GM23248 (cell line): ENCODE measurements at regions not wholly inside any gene's neighbourhood (a gene's known extent, or its start where the extent isn't known, plus 50 kb on each side); places are given as distances from the start of the nearest gene placed in this dataset.

Experiments used
- DNase-seq: peaks from one replicate; pipeline ENCODE4 v3.0.0-alpha.2; 2015
- H2AFZ ChIP-seq: fragments of 200-600 bp; sonication (generic); 2 replicates; pipeline ENCODE4 v1.6.1; 2016; ENCODE audit warnings: antibody characterized with exemption
- H3F3A ChIP-seq: fragments of 200-600 bp; sonication (generic); 2 replicates; pipeline ENCODE4 v1.6.1; 2016; ENCODE audit warnings: mild to moderate bottlenecking, antibody characterized with exemption, mixed run types; ENCODE audit not compliant: insufficient read depth
- H3K27ac ChIP-seq: fragments of 200-600 bp; sonication (generic); 2 replicates; pipeline ENCODE4 v1.5.1; 2016; ENCODE audit warnings: mild to moderate bottlenecking
- H3K27me3 ChIP-seq: fragments of 200-600 bp; sonication (generic); replicated peaks from 2 replicates; pipeline ENCODE4 v1.6.1; 2016; ENCODE audit warnings: mild to moderate bottlenecking; ENCODE audit not compliant: insufficient read depth
- H3K36me3 ChIP-seq: fragments of 200-600 bp; sonication (generic); 2 replicates; pipeline ENCODE4 v1.6.1; 2016; ENCODE audit warnings: low read depth, mild to moderate bottlenecking
- H3K4me1 ChIP-seq: fragments of 200-600 bp; sonication (generic); 2 replicates; pipeline ENCODE4 v1.6.1; 2016; ENCODE audit warnings: mild to moderate bottlenecking; ENCODE audit not compliant: insufficient read depth
- H3K4me2 ChIP-seq: fragments of 200-600 bp; sonication (generic); one replicate; pipeline ENCODE4 v1.6.1; 2016; ENCODE audit warnings: mild to moderate bottlenecking; ENCODE audit not compliant: unreplicated experiment
- H3K4me3 ChIP-seq: fragments of 200-600 bp; sonication (generic); 2 replicates; pipeline ENCODE4 v1.5.1; 2016; ENCODE audit warnings: mild to moderate bottlenecking
- H3K79me2 ChIP-seq: fragments of 200-600 bp; sonication (generic); 2 replicates; pipeline ENCODE4 v1.6.1; 2016; ENCODE audit warnings: mild to moderate bottlenecking; ENCODE audit not compliant: insufficient read depth
- H3K9ac ChIP-seq: fragments of 200-600 bp; sonication (generic); 2 replicates; pipeline ENCODE4 v1.6.1; 2016; ENCODE audit warnings: mild to moderate bottlenecking
- H3K9me2 ChIP-seq: fragments of 200-600 bp; sonication (generic); 2 replicates; pipeline ENCODE4 v1.6.1; 2016; ENCODE audit warnings: mixed run types, mild to moderate bottlenecking, moderate library complexity; ENCODE audit not compliant: insufficient read depth
- H3K9me3 ChIP-seq: fragments of 200-600 bp; sonication (generic); one replicate; pipeline ENCODE4 v1.6.1; 2017; ENCODE audit warnings: low read depth
- H4K20me1 ChIP-seq: fragments of 200-600 bp; sonication (generic); 2 replicates; pipeline ENCODE4 v1.6.0; 2016; ENCODE audit not compliant: insufficient read depth
- EZH2 ChIP-seq: fragments of 200-600 bp; sonication (generic); IDR thresholded peaks from 2 replicates; pipeline ENCODE4 v1.6.1; 2018; ENCODE audit warnings: antibody characterized with exemption, mild to moderate bottlenecking; ENCODE audit not compliant: insufficient read depth, poor library complexity, severe bottlenecking
- EZH2phosphoT487 ChIP-seq: fragments of 200-600 bp; sonication (generic); IDR thresholded peaks from 2 replicates; pipeline ENCODE4 v1.6.1; 2018; ENCODE audit warnings: antibody characterized with exemption, moderate library complexity, mild to moderate bottlenecking, low read depth; ENCODE audit not compliant: insufficient read depth
- WGBS, 2 experiments: methylation state at CpG; one replicate each; pipeline ENCODE4 v1.1.6; 2015 to 2017; ENCODE audit warnings: low lambda C conversion rate in 2 of 2, low coverage in 1 of 2; ENCODE audit errors: missing lambda C conversion rate in 2 of 2; 5-methylcytosine and 5-hydroxymethylcytosine counted together
- in situ Hi-C: fragments of 300-500 bp; cut with MboI; formaldehyde crosslinking; loops from 2 replicates; pipeline ENCODE4 v1.15.0; 2020

GRCh38 chr2:34004936-34005335 is 405.8 kb upstream of the FAM98A start:
- WGBS, 2 experiments = 20 to 23% methylated on average over 6 of the region's 6 CpGs
- H3K27me3 ChIP-seq = no peaks in the 10 kb centered on the region
- DNase-seq = no peak
- no peaks in the 10 kb centered on the region for H4K20me1 ChIP-seq
- no peaks in the 10 kb centered on the region for H3K9me3 ChIP-seq
- no peaks in the 10 kb centered on the region for H3K36me3 ChIP-seq
- no peaks in the 10 kb centered on the region for H3K9me2 ChIP-seq
- H3K4me1 ChIP-seq = no peaks in the 10 kb centered on the region
- no peaks in the 10 kb centered on the region for H3K79me2 ChIP-seq
- no peak overlapping the region for H3K27ac ChIP-seq
- H3K9ac ChIP-seq = no peak overlapping the region
- in situ Hi-C loops = no loop called here
- TF ChIP-seq EZH2phosphoT487 (no peak), EZH2 (no peak)
- no peak overlapping the region for H2AFZ ChIP-seq
- no peak overlapping the region for H3K4me3 ChIP-seq
- no peaks in the 10 kb centered on the region for H3F3A ChIP-seq
- no peak overlapping the region for H3K4me2 ChIP-seq

GRCh38 chr2:34003795-34004194 is 404.7 kb upstream of the FAM98A start:
- WGBS, 2 experiments = 9 to 15% methylated on average over 4 of the region's 4 CpGs

GRCh38 chr2:34001557-34001956 is 402.5 kb upstream of the FAM98A start:
- Histone ChIP-seq H3K27ac (no peak overlapping the region), H3K36me3 (no peaks in the 10 kb centered on the region), H3K79me2 (no peaks in the 10 kb centered on the region), H3K9me2 (no peaks in the 10 kb centered on the region), H3F3A (no peaks in the 10 kb centered on the region), H3K27me3 (no peaks in the 10 kb centered on the region), H3K4me3 (no peak overlapping the region), H3K9ac (no peak overlapping the region), H3K4me1 (no peaks in the 10 kb centered on the region), H2AFZ (no peak overlapping the region), H4K20me1 (no peaks in the 10 kb centered on the region), H3K9me3 (no peaks in the 10 kb centered on the region), H3K4me2 (no peak overlapping the region)
- in situ Hi-C loops = no loop called here
- 26 to 27% methylated on average over 2 of the region's 2 CpGs for WGBS, 2 experiments
- TF ChIP-seq EZH2 (no peak), EZH2phosphoT487 (no peak)
- no peak for DNase-seq

More at GRCh38 chr2:34003795-34004194, 404.7 kb upstream of the FAM98A start:
- Histone ChIP-seq H3K79me2 (no peaks in the 10 kb centered on the region), H3K27me3 (no peaks in the 10 kb centered on the region), H3K27ac (no peak overlapping the region), H3K36me3 (no peaks in the 10 kb centered on the region), H3K4me2 (no peak overlapping the region), H2AFZ (no peak overlapping the region), H3K4me3 (no peak overlapping the region), H4K20me1 (no peaks in the 10 kb centered on the region), H3K4me1 (no peaks in the 10 kb centered on the region), H3F3A (no peaks in the 10 kb centered on the region), H3K9me2 (no peaks in the 10 kb centered on the region), H3K9me3 (no peaks in the 10 kb centered on the region), H3K9ac (no peak overlapping the region)
- DNase-seq = no peak
- no peak for TF ChIP-seq EZH2
- TF ChIP-seq EZH2phosphoT487 = no peak
- in situ Hi-C loops = no loop called here

GRCh38 chr2:33984131-33984530 is 385.0 kb upstream of the FAM98A start:
- Histone ChIP-seq H3K9me3 (no peaks in the 10 kb centered on the region), H3K79me2 (no peaks in the 10 kb centered on the region), H3K36me3 (no peaks in the 10 kb centered on the region), H2AFZ (no peak overlapping the region), H3F3A (no peaks in the 10 kb centered on the region), H4K20me1 (no peaks in the 10 kb centered on the region), H3K4me3 (no peak overlapping the region), H3K4me1 (no peaks in the 10 kb centered on the region), H3K27me3 (no peaks in the 10 kb centered on the region), H3K9ac (no peak overlapping the region), H3K4me2 (no peak overlapping the region), H3K27ac (no peak overlapping the region), H3K9me2 (no peaks in the 10 kb centered on the region)
- TF ChIP-seq EZH2 (no peak), EZH2phosphoT487 (no peak)
- DNase-seq = no peak
- WGBS, 2 experiments = 1 to 5% methylated on average over 2 of the region's 2 CpGs
- in situ Hi-C loops = no loop called here

- no peaks in the 10 kb centered on the region for H4K20me1 ChIP-seq
- H3K9me3 ChIP-seq = no peaks in the 10 kb centered on the region
- no peak overlapping the region for H3K4me3 ChIP-seq
- DNase-seq = no peak
- no peak overlapping the region for H2AFZ ChIP-seq
- no peaks in the 10 kb centered on the region for H3K79me2 ChIP-seq
- no peaks in the 10 kb centered on the region for H3K9me2 ChIP-seq
- H3F3A ChIP-seq = no peaks in the 10 kb centered on the region
- H3K27ac ChIP-seq = no peak overlapping the region
- H3K36me3 ChIP-seq = no peaks in the 10 kb centered on the region
- in situ Hi-C loops = no loop called here
- H3K27me3 ChIP-seq = no peaks in the 10 kb centered on the region
- H3K4me1 ChIP-seq = no peaks in the 10 kb centered on the region
- TF ChIP-seq EZH2 (no peak), EZH2phosphoT487 (no peak)
- H3K4me2 ChIP-seq = no peak overlapping the region
- WGBS, 2 experiments = 24% methylated on average over 3 of the region's 3 CpGs
- H3K9ac ChIP-seq = no peak overlapping the region
Observed at GRCh38 chr2:33978471-33978870, 379.4 kb upstream of the FAM98A start.
